Pancreas (tissue), 10 donors: ENCODE measurements at regions not wholly inside any gene's neighbourhood (a gene's known extent, or its start where the extent isn't known, plus 50 kb on each side); places are given as distances from the start of the nearest gene placed in this dataset.

ENCODE experiments used
- ATAC-seq, 4 donors: fragments of 200-7000 bp; cut with Tn5 transposase; one replicate each; pipeline versions ENCODE4 v1.8.0 to v1.9.1; 2020; ENCODE audit warnings: mild to moderate bottlenecking in 4 of 4, moderate library complexity in 4 of 4
- DNase-seq, 6 donors: peaks; one replicate each; pipeline ENCODE4 v3.0.0-alpha.2; 2020
- FAIRE-seq: peaks from 2 replicates; lab custom pipeline; 2012; peaks lifted over from hg19 to GRCh38; lab: Jason Lieb, UNC
- H3K27ac ChIP-seq, 4 donors: fragments of 200-600 bp; sonication (generic); 1 replicate in 3 of 4; 2 replicates in 1 of 4; pipeline versions ENCODE4 v1.5.0 to v1.8.0; 2020
- H3K27me3 ChIP-seq, 4 donors: fragments of 200-600 bp; one replicate each; pipeline ENCODE4 v1.8.0; 2021
- H3K36me3 ChIP-seq, 3 donors: fragments of 200-600 bp; sonication (generic) in 1 of 3; one replicate each; pipeline versions ENCODE4 v1.5.0 to v1.8.0; 2020 to 2021
- H3K4me1 ChIP-seq, 3 donors: fragments of 200-600 bp; one replicate each; pipeline ENCODE4 v1.8.0; 2021
- H3K4me3 ChIP-seq, 4 donors: fragments of 200-600 bp; sonication (generic) in 2 of 4; one replicate each; pipeline versions ENCODE4 v1.5.0 to v1.8.0; 2020 to 2021
- H3K9me3 ChIP-seq, 4 donors: fragments of 200-600 bp; one replicate each; pipeline ENCODE4 v1.8.0; 2021
- WGBS, 2 donors: extraction: QIAGEN DNeasy Blood & Tissue Kit; methylation state at CpG; one replicate each; pipeline ENCODE4 v1.1.7; 2013; 5-methylcytosine and 5-hydroxymethylcytosine counted together
- intact Hi-C, 3 donors: fragments of 100-400 bp; cut with DNase I; formaldehyde crosslinking; loops; one replicate each; pipeline versions ENCODE4 v1.11.1 to v1.14.2; 2022
- TF ChIP-seq, protein P1 (sequence below), 4 donors: fragments of 200-600 bp; sonication (generic) in 3 of 4; IDR thresholded peaks; one replicate each; pipeline versions ENCODE4 v1.5.0 to v1.8.0; 2021; ENCODE audit warnings: antibody characterized with exemption in 4 of 4
- donor health status: healthy with polysubstance abuse.
- donor health status: DM: no; HTN: no; CAD: no; lungs with moderate emphysema.
- donor health status: DM: no; HTN: no; CAD: no.
- donor health status: control.
- donor health status: control.
- donor health status: Bipolar disorder and iron deficiency.
- donor health status: DM: yes; HTN: yes; CAD: no.
- donor health status: DM: no; HTN: no; CAD: no.
- donor health status: DM: no; HTN: no; CAD: no.
- donor health status: DM: yes; HTN: yes; CAD: no.

DNA sequence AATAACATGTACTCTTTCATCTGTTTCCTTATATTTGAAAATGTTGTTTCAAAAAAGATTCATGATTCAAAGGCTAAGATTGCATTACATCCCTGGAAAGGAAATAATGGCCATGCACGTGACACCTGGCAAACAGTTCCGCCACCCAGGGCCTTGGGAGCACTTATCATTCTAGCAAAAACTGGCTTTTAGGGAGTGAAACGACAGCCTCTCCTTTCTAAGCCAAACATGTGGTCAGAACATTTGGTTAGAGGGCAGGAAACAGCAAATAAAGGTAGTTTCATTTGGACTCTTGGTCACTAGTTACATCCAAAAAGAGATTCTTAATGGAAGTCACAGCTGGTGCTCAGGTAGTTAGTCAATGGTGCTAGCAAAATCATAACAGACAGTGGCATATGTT lies 83.5 kb downstream of the FAS start:
- Histone ChIP-seq H3K36me3 (no peaks in the 10 kb centered on the region), H3K9me3 (no peaks in the 10 kb centered on the region), H3K27ac (no peak overlapping the region), H3K4me1 (no peaks in the 10 kb centered on the region), H3K4me3 (no peak overlapping the region), H3K27me3 (no peaks in the 10 kb centered on the region)
- TF ChIP-seq, protein P1, sequence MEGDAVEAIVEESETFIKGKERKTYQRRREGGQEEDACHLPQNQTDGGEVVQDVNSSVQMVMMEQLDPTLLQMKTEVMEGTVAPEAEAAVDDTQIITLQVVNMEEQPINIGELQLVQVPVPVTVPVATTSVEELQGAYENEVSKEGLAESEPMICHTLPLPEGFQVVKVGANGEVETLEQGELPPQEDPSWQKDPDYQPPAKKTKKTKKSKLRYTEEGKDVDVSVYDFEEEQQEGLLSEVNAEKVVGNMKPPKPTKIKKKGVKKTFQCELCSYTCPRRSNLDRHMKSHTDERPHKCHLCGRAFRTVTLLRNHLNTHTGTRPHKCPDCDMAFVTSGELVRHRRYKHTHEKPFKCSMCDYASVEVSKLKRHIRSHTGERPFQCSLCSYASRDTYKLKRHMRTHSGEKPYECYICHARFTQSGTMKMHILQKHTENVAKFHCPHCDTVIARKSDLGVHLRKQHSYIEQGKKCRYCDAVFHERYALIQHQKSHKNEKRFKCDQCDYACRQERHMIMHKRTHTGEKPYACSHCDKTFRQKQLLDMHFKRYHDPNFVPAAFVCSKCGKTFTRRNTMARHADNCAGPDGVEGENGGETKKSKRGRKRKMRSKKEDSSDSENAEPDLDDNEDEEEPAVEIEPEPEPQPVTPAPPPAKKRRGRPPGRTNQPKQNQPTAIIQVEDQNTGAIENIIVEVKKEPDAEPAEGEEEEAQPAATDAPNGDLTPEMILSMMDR (IDR thresholded peaks at IDR 0.05), result no peak
- ATAC-seq (peak in 2 of 4 donors; percentile 62 to 76), FAIRE-seq (no peak), DNase-seq (peak in 1 of 6 donors; percentile 17)
- 54 to 70% methylated on average over 3 of the region's 3 CpGs for WGBS, 2 donors
- intact Hi-C loops, result no loop called here

DNA sequence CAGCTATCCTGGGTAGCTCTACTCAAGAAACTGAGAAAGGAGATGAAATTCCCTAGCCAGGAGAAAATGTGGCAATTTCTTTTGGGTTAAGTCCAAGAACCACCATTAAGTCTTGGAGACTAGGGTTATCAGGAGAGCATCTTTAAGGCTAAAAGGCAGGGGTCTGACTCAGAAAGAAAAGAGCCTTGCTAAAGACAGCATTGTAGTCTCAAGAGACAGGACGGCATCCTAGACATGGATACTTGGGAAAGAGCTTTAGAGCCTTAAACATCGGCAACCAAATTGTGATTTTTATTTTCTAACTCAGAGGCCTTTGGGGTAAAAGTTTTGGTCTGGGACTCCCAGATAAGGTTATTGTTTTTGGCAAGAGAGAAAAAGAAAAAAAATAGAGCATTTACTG lies 83.1 kb downstream of the FAS start:
- TF ChIP-seq, protein P1 (IDR thresholded peaks at IDR 0.05), result no peak
- Histone ChIP-seq H3K27ac (no peak overlapping the region), H3K9me3 (no peaks in the 10 kb centered on the region), H3K4me1 (no peaks in the 10 kb centered on the region), H3K4me3 (no peak overlapping the region), H3K27me3 (no peaks in the 10 kb centered on the region), H3K36me3 (no peaks in the 10 kb centered on the region)
- WGBS, 2 donors, result 83 to 85% methylated on average over 2 of the region's 2 CpGs
- FAIRE-seq (no peak), DNase-seq (no peak), ATAC-seq (peak in 1 of 4 donors; percentile 23)
- intact Hi-C loops, result no loop called here

DNA sequence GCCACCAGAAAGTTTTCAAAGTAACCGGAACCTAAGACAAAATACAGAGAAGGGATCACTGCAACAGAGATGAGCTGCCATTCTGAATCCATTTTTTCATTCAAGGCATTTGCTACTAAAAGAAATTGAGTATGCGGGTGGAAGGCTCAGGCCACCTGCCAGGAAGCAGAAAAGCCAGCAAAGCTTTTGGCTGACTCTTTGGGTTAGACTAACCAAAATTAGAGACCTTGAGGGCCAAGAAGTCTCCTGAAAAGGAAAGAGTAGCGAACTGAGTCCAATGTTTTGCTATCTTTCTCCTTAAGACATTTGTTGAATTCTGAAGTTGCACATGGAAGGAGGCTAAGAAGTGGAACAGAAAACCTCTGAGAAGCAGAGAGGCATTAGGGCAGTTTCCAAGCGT lies 79.0 kb downstream of the FAS start:
- no peak overlapping the region for H3K27ac ChIP-seq
- intact Hi-C loops, result no loop called here
- TF ChIP-seq, protein P1 (IDR thresholded peaks at IDR 0.05), result no peak

More for the DNA sequence above, 79.0 kb downstream of the FAS start:
- WGBS, 2 donors, result 88 to 90% methylated on average over 4 of the region's 4 CpGs
- Histone ChIP-seq H3K27me3 (no peaks in the 10 kb centered on the region), H3K36me3 (no peaks in the 10 kb centered on the region), H3K9me3 (no peaks in the 10 kb centered on the region), H3K4me3 (no peak overlapping the region), H3K4me1 (no peaks in the 10 kb centered on the region)
- no peak for FAIRE-seq
- DNase-seq, result no peak
- no peak for ATAC-seq
